Neural cell (in vitro differentiated cells): ENCODE measurements at regions not wholly inside any gene's neighbourhood (a gene's known extent, or its start where the extent isn't known, plus 50 kb on each side); places are given as distances from the start of the nearest gene placed in this dataset.
"Not testable (repeated sequence)": the region's sequence is repeated elsewhere in the genome, so short reads cannot be mapped to it uniquely, and the experiment has no call there.

ENCODE experiments used
- H2AFZ ChIP-seq: fragments of 200-600, 300-800 bp; sonication (generic), shearing (Covaris generic); 2 replicates; pipeline ENCODE4 v1.6.0; 2014; ENCODE audit warnings: low read depth, mild to moderate bottlenecking, antibody characterized with exemption, low read length, moderate library complexity
- H3F3A ChIP-seq: fragments of 200-600 bp; shearing (Covaris generic); 2 replicates; pipeline ENCODE4 v1.6.1; 2016; ENCODE audit warnings: mild to moderate bottlenecking, moderate library complexity, mixed read lengths, antibody characterized with exemption, low read length; ENCODE audit not compliant: insufficient read depth, poor library complexity, severe bottlenecking
- H3K27ac ChIP-seq: fragments of 200-600, 300-800 bp; sonication (generic), shearing (Covaris generic); 2 replicates; pipeline ENCODE4 v1.5.1; 2014; ENCODE audit warnings: mild to moderate bottlenecking, low read length, moderate library complexity
- H3K27me3 ChIP-seq: fragments of 300-800, 200-600 bp; sonication (generic), shearing (Covaris generic); 2 replicates; pipeline ENCODE4 v1.6.0; 2014; ENCODE audit warnings: mild to moderate bottlenecking, low read depth, low read length, moderate library complexity; ENCODE audit not compliant: insufficient read depth
- H3K36me3 ChIP-seq: fragments of 300-800, 200-600 bp; sonication (generic), shearing (Covaris generic); 2 replicates; pipeline ENCODE4 v1.5.1; 2014; ENCODE audit warnings: mild to moderate bottlenecking, antibody characterized with exemption, low read length, moderate library complexity; ENCODE audit not compliant: insufficient read depth
- H3K4me2 ChIP-seq: fragments of 300-800, 200-600 bp; sonication (generic), shearing (Covaris generic); 2 replicates; pipeline ENCODE4 v1.6.0; 2014; ENCODE audit warnings: mild to moderate bottlenecking, low read length
- H3K4me3 ChIP-seq: fragments of 300-800, 200-600 bp; sonication (generic), shearing (Covaris generic); 2 replicates; pipeline ENCODE4 v1.5.1; 2014; ENCODE audit warnings: mild to moderate bottlenecking, low read length, moderate library complexity
- H3K79me2 ChIP-seq: fragments of 200-600 bp; shearing (Covaris generic); replicated peaks from 2 replicates; pipeline ENCODE4 v1.6.0; 2014; ENCODE audit warnings: mild to moderate bottlenecking, low read length, moderate library complexity; ENCODE audit not compliant: insufficient read depth
- H3K9ac ChIP-seq: fragments of 300-800, 200-600 bp; sonication (generic), shearing (Covaris generic); 2 replicates; pipeline ENCODE4 v1.6.1; 2016; ENCODE audit warnings: mild to moderate bottlenecking, low read length, mixed read lengths
- H3K9me2 ChIP-seq: fragments of 200-600 bp; shearing (Covaris generic); 2 replicates; pipeline ENCODE4 v1.6.1; 2016; ENCODE audit warnings: mild to moderate bottlenecking, low read length, mixed read lengths; ENCODE audit not compliant: insufficient read depth
- H3K9me3 ChIP-seq: fragments of 200-600, 300-800 bp; sonication (generic), shearing (Covaris generic); 2 replicates; pipeline ENCODE4 v1.6.1; 2016; ENCODE audit warnings: mild to moderate bottlenecking, mixed run types, low read length, moderate library complexity, mixed read lengths
- H4K20me1 ChIP-seq: fragments of 200-600 bp; shearing (Covaris generic); 2 replicates; pipeline ENCODE4 v1.6.1; 2016; ENCODE audit warnings: mild to moderate bottlenecking, mixed run types; ENCODE audit not compliant: insufficient read depth
- EP300 ChIP-seq: fragments of 450-650 bp; conservative IDR thresholded peaks from 2 replicates; pipeline ENCODE4 v1.6.1; 2014; ENCODE audit warnings: antibody characterized with exemption, mild to moderate bottlenecking, moderate library complexity; ENCODE audit not compliant: poor library complexity, severe bottlenecking
- EZH2 ChIP-seq: fragments of 200-600, 300-800 bp; shearing (Covaris generic), sonication (generic); IDR thresholded peaks from 2 replicates; pipeline ENCODE4 v1.6.1; 2014; ENCODE audit warnings: antibody characterized with exemption, low read length, borderline replicate concordance, mild to moderate bottlenecking; ENCODE audit not compliant: insufficient read depth, poor library complexity, severe bottlenecking
- MXI1 ChIP-seq: fragments of 450-650 bp; conservative IDR thresholded peaks from 2 replicates; pipeline ENCODE4 v1.6.1; 2014; ENCODE audit warnings: antibody characterized with exemption, mild to moderate bottlenecking; ENCODE audit not compliant: poor library complexity, severe bottlenecking
- POLR2AphosphoS5 ChIP-seq: IDR thresholded peaks from 2 replicates; pipeline ENCODE4 v1.6.1; 2012
- RAD21 ChIP-seq: fragments of 450-650 bp; conservative IDR thresholded peaks from 2 replicates; pipeline ENCODE4 v1.6.1; 2014; ENCODE audit warnings: antibody characterized with exemption, mild to moderate bottlenecking, moderate library complexity
- REST ChIP-seq: IDR thresholded peaks from 2 replicates; pipeline ENCODE4 v1.6.1; 2012; ENCODE audit warnings: borderline replicate concordance
- SMC3 ChIP-seq: fragments of 450-650 bp; conservative IDR thresholded peaks from 2 replicates; pipeline ENCODE4 v1.6.1; 2014; ENCODE audit warnings: antibody characterized with exemption, mild to moderate bottlenecking, moderate library complexity; ENCODE audit not compliant: poor library complexity
- TAF1 ChIP-seq: IDR thresholded peaks from 2 replicates; pipeline ENCODE4 v1.6.1; 2012; ENCODE audit warnings: low read depth
- TF ChIP-seq, protein P1 (sequence below): fragments of 450-650 bp; IDR thresholded peaks from 2 replicates; pipeline ENCODE4 v1.5.1; 2014; ENCODE audit warnings: antibody characterized with exemption, mild to moderate bottlenecking, moderate library complexity; ENCODE audit not compliant: poor library complexity, severe bottlenecking

DNA sequence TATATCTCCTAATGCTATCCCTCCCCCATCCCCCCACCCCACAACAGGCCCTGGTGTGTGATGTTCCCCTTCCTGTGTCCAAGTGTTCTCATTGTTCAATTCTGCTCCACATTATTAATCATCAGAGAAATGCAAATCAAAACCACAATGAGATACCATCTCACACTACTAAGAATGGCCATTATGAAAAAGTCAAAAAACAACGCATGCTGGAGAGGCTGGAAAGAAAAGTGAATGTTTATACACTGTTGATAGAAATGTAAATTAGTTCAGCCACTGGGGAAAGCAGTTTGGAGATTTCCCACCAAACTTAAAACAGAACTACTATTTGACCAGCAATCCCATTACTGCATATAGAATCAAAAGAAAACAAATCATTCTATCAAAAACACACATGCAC, 172.1 kb upstream of the ZNF385D start:
- H3K79me2 ChIP-seq, H4K20me1 ChIP-seq, H3K27ac ChIP-seq, H3K9ac ChIP-seq, H3K4me2 ChIP-seq, H3K27me3 ChIP-seq, H3K9me2 ChIP-seq, H2AFZ ChIP-seq, H3K36me3 ChIP-seq, H3F3A ChIP-seq, H3K9me3 ChIP-seq, H3K4me3 ChIP-seq: not testable (repeated sequence)

GRCh38 chr3:21927261-21927660, 176.3 kb upstream of the ZNF385D start:
- Histone ChIP-seq H3K9me3 (no peaks in the 10 kb centered on the region), H3K27ac (no peak overlapping the region), H4K20me1 (no peaks in the 10 kb centered on the region), H3K4me2 (no peak overlapping the region), H3K36me3 (no peaks in the 10 kb centered on the region), H3K4me3 (no peak overlapping the region), H2AFZ (no peak overlapping the region), H3K79me2 (no peaks in the 10 kb centered on the region), H3K9ac (no peak overlapping the region), H3F3A (no peaks in the 10 kb centered on the region), H3K9me2 (no peaks in the 10 kb centered on the region), H3K27me3 (no peaks in the 10 kb centered on the region)
- no peak for TF ChIP-seq REST
- TF ChIP-seq EP300, result no peak
- no peak for TF ChIP-seq RAD21
- TF ChIP-seq, protein P1, sequence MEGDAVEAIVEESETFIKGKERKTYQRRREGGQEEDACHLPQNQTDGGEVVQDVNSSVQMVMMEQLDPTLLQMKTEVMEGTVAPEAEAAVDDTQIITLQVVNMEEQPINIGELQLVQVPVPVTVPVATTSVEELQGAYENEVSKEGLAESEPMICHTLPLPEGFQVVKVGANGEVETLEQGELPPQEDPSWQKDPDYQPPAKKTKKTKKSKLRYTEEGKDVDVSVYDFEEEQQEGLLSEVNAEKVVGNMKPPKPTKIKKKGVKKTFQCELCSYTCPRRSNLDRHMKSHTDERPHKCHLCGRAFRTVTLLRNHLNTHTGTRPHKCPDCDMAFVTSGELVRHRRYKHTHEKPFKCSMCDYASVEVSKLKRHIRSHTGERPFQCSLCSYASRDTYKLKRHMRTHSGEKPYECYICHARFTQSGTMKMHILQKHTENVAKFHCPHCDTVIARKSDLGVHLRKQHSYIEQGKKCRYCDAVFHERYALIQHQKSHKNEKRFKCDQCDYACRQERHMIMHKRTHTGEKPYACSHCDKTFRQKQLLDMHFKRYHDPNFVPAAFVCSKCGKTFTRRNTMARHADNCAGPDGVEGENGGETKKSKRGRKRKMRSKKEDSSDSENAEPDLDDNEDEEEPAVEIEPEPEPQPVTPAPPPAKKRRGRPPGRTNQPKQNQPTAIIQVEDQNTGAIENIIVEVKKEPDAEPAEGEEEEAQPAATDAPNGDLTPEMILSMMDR, result no peak
- TF ChIP-seq SMC3, result no peak
- no peak for TF ChIP-seq EZH2
- no peak for TF ChIP-seq MXI1
- TF ChIP-seq POLR2AphosphoS5, result no peak
- TF ChIP-seq TAF1, result no peak

GRCh38 chr3:21934591-21934990, 183.6 kb upstream of the ZNF385D start:
- H3K27me3 ChIP-seq, result no peaks in the 10 kb centered on the region
- no peak for TF ChIP-seq RAD21
- TF ChIP-seq SMC3, result no peak
- no peak for TF ChIP-seq TAF1
- TF ChIP-seq MXI1, result no peak
- no peak for TF ChIP-seq REST
- TF ChIP-seq, protein P1, result no peak
- TF ChIP-seq POLR2AphosphoS5, result no peak
- no peak for TF ChIP-seq EP300
- TF ChIP-seq EZH2, result no peak
- no peak overlapping the region for H2AFZ ChIP-seq
- H3K9me2 ChIP-seq, result no peaks in the 10 kb centered on the region
- no peak overlapping the region for H3K4me2 ChIP-seq
- no peaks in the 10 kb centered on the region for H3F3A ChIP-seq
- H3K4me3 ChIP-seq, result no peak overlapping the region
- no peaks in the 10 kb centered on the region for H4K20me1 ChIP-seq
- no peaks in the 10 kb centered on the region for H3K36me3 ChIP-seq
- no peaks in the 10 kb centered on the region for H3K9me3 ChIP-seq
- no peak overlapping the region for H3K9ac ChIP-seq
- no peaks in the 10 kb centered on the region for H3K79me2 ChIP-seq
- H3K27ac ChIP-seq, result no peak overlapping the region
